Stomach (tissue), 4 donors: ENCODE measurements at regions not wholly inside any gene's neighbourhood (a gene's known extent, or its start where the extent isn't known, plus 50 kb on each side); places are given as distances from the start of the nearest gene placed in this dataset.

Experiments used
- POLR2A ChIP-seq, 4 donors: fragments of 450-650 bp; IDR thresholded peaks; one replicate each; pipeline ENCODE4 v1.6.1; 2016; ENCODE audit warnings: antibody characterized with exemption in 4 of 4, control low read depth in 2 of 4, mild to moderate bottlenecking in 1 of 4, moderate library complexity in 1 of 4
- TF ChIP-seq, protein P1 (sequence below), 7 experiments: fragments of 450-650 bp in 4 of 7; fragments of 200-600 bp in 3 of 7; sonication (generic) in 3 of 7; IDR thresholded peaks; one replicate each; pipeline ENCODE4 v1.5.1; 2016 to 2019; ENCODE audit warnings: antibody characterized with exemption in 7 of 7, control low read depth in 2 of 7, mild to moderate bottlenecking in 1 of 7

GRCh38 chr6:118724211-118724610 lies 72.8 kb upstream of the CEP85L start:
- TF ChIP-seq, protein P1, sequence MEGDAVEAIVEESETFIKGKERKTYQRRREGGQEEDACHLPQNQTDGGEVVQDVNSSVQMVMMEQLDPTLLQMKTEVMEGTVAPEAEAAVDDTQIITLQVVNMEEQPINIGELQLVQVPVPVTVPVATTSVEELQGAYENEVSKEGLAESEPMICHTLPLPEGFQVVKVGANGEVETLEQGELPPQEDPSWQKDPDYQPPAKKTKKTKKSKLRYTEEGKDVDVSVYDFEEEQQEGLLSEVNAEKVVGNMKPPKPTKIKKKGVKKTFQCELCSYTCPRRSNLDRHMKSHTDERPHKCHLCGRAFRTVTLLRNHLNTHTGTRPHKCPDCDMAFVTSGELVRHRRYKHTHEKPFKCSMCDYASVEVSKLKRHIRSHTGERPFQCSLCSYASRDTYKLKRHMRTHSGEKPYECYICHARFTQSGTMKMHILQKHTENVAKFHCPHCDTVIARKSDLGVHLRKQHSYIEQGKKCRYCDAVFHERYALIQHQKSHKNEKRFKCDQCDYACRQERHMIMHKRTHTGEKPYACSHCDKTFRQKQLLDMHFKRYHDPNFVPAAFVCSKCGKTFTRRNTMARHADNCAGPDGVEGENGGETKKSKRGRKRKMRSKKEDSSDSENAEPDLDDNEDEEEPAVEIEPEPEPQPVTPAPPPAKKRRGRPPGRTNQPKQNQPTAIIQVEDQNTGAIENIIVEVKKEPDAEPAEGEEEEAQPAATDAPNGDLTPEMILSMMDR (IDR thresholded peaks at IDR 0.05): no peak
- TF ChIP-seq POLR2A (IDR thresholded peaks at IDR 0.05): no peak
